Heart right ventricle (tissue), 16 donors: ENCODE measurements at regions not wholly inside any gene's neighbourhood (a gene's known extent, or its start where the extent isn't known, plus 50 kb on each side); places are given as distances from the start of the nearest gene placed in this dataset.
"Not testable (repeated sequence)": the region's sequence is repeated elsewhere in the genome, so short reads cannot be mapped to it uniquely, and the experiment has no call there.

Experiments used
- ATAC-seq, 8 donors: fragments of 200-7000 bp; cut with Tn5 transposase; one replicate each; pipeline ENCODE4 v1.9.1; 2020; ENCODE audit warnings: mild to moderate bottlenecking in 8 of 8, moderate library complexity in 8 of 8, moderate number of reproducible peaks in 1 of 8
- DNase-seq, 2 donors: peaks; one replicate each; pipeline ENCODE4 v3.0.0-alpha.2; 2020
- H3K27ac ChIP-seq, 10 donors: fragments of 200-600 bp; sonication (generic) in 2 of 10; one replicate each; pipeline versions ENCODE4 v1.5.0 to v1.8.0; 2020 to 2022; ENCODE audit warnings: mild to moderate bottlenecking in 3 of 10
- H3K27me3 ChIP-seq, 7 donors: fragments of 200-600 bp; one replicate each; pipeline ENCODE4 v1.8.0; 2021 to 2022; ENCODE audit warnings: mild to moderate bottlenecking in 2 of 7
- H3K36me3 ChIP-seq, 9 donors: fragments of 200-600 bp; sonication (generic) in 1 of 9; one replicate each; pipeline versions ENCODE4 v1.5.0 to v1.8.0; 2020 to 2022; ENCODE audit warnings: mild to moderate bottlenecking in 2 of 9
- H3K4me1 ChIP-seq, 9 donors: fragments of 200-600 bp; sonication (generic) in 1 of 9; one replicate each; pipeline versions ENCODE4 v1.5.0 to v1.8.0; 2020 to 2022; ENCODE audit warnings: mild to moderate bottlenecking in 4 of 9
- H3K4me3 ChIP-seq, 10 donors: fragments of 200-600 bp; sonication (generic) in 2 of 10; one replicate each; pipeline versions ENCODE4 v1.5.0 to v1.8.0; 2020 to 2022; ENCODE audit warnings: mild to moderate bottlenecking in 7 of 10, moderate library complexity in 2 of 10
- H3K9me3 ChIP-seq, 11 donors: fragments of 200-600 bp in 10 of 11; sonication (generic) in 2 of 11; one replicate each; pipeline versions ENCODE4 v1.5.0 to v1.8.0; 2013 to 2022; ENCODE audit warnings: mild to moderate bottlenecking in 2 of 11, control low read depth in 1 of 11, moderate library complexity in 1 of 11
- CTCF ChIP-seq, 9 donors: fragments of 200-600 bp; sonication (generic) in 2 of 9; IDR thresholded peaks; one replicate each; pipeline versions ENCODE4 v1.5.0 to v1.8.0; 2021 to 2022; ENCODE audit warnings: antibody characterized with exemption in 9 of 9, mild to moderate bottlenecking in 5 of 9, moderate library complexity in 1 of 9
- WGBS, 2 donors: extraction: QIAGEN DNeasy Blood & Tissue Kit; methylation state at CpG; one replicate each; pipeline ENCODE4 v1.1.7; 2013; ENCODE audit warnings: inconsistent platforms in 1 of 2; 5-methylcytosine and 5-hydroxymethylcytosine counted together
- intact Hi-C, 10 donors: fragments of 100-400 bp; cut with DNase I; formaldehyde crosslinking; loops; one replicate each; pipeline versions ENCODE4 v1.11.1 to v1.14.2; 2022
- donor health status: Arrhythmogenic right ventricular cardiomyopathy.
- donor health status: ischemic (EF 13 %, LVEDD 7.1; RV severe dilation, severe dysfunction).
- donor health status: healthy with polysubstance abuse.
- donor health status: DM: no; HTN: yes; CAD: no.
- donor health status: DM: no; HTN: no; CAD: no.
- donor health status: ischemic (EF 25% LVEDD 6.9; RV normal size, moderate dysfunction).
- donor health status: ischemic (EF 25% LVEDD 5.7; RV mildly dilated, moderate dysfunction).
- donor health status: healthy.
- donor health status: DM: yes; HTN: yes; CAD: no.
- donor health status: Ischemic cardiomyopathy.
- donor health status: ischemic (EF 35%, LVEDD 5.7; RV mildly dilated, moderate dysfunction).
- donor health status: nonischemic (EF 11% LVEDD 7.7; RV severe dilation, severe dysfunction).
- donor health status: DM: yes; HTN: yes; CAD: no.
- donor health status: PGD.
- donor health status: ischemic (EF 29% LVEDD 5.4; RV normal size, mild dysfunction).
- donor health status: nonischemic (EF 23%, LVEDD 6.1; RV moderate dilation, normal function).

- Histone ChIP-seq H3K9me3 (peaks cover 0 to 28% (median 4%) of the 10 kb centered on the region in 11 donors), H3K36me3 (no peaks in the 10 kb centered on the region), H3K4me1 (no peaks in the 10 kb centered on the region), H3K27ac (no peak overlapping the region), H3K27me3 (no peaks in the 10 kb centered on the region), H3K4me3 (no peak overlapping the region)
- DNase-seq: no peak
- intact Hi-C loops: no loop called here
- 62 to 68% methylated on average over 3 of the region's 3 CpGs for WGBS, 2 donors
- no peak for TF ChIP-seq CTCF (IDR thresholded peaks at IDR 0.05)
- ATAC-seq: no peak
Observed at GRCh38 chr12:14099994-14100393, 118.6 kb upstream of the GRIN2B start.

- DNase-seq, ATAC-seq, H3K4me1 ChIP-seq, intact Hi-C loops, H3K4me3 ChIP-seq, H3K36me3 ChIP-seq, H3K27me3 ChIP-seq, H3K27ac ChIP-seq: not testable (repeated sequence)
- WGBS, 2 donors: 85 to 91% methylated on average over 1 of the region's 1 CpG
- H3K9me3 ChIP-seq: peaks cover 0 to 27% (median 4%) of the 10 kb centered on the region in 11 donors
Observed at GRCh38 chr12:14101556-14101955, 120.2 kb upstream of the GRIN2B start.

- intact Hi-C loops: no loop called here
- no peak for ATAC-seq
- Histone ChIP-seq H3K27ac (no peak overlapping the region), H3K27me3 (peaks cover 0 to 13% (median 5%) of the 10 kb centered on the region in 7 donors), H3K9me3 (peaks cover 0 to 3% (median 0%) of the 10 kb centered on the region in 11 donors), H3K4me3 (no peak overlapping the region), H3K4me1 (no peaks in the 10 kb centered on the region), H3K36me3 (no peaks in the 10 kb centered on the region)
- WGBS, 2 donors: 31 to 34% methylated on average over 9 of the region's 9 CpGs
- DNase-seq: no peak
- no peak for TF ChIP-seq CTCF (IDR thresholded peaks at IDR 0.05)
Observed at GRCh38 chr12:14111230-14111865, 129.9 kb upstream of the GRIN2B start.

- DNase-seq (no peak), ATAC-seq (no peak)
- H3K4me3 ChIP-seq: no peak overlapping the region
- intact Hi-C loops: no loop called here
- no peak for TF ChIP-seq CTCF (IDR thresholded peaks at IDR 0.05)
- peaks cover 0 to 13% (median 5%) of the 10 kb centered on the region in 7 donors for H3K27me3 ChIP-seq
- no peak overlapping the region for H3K27ac ChIP-seq
- peaks cover 0 to 16% (median 0%) of the 10 kb centered on the region in 11 donors for H3K9me3 ChIP-seq
- H3K4me1 ChIP-seq: no peaks in the 10 kb centered on the region
- no peaks in the 10 kb centered on the region for H3K36me3 ChIP-seq
- WGBS, 2 donors: 62 to 65% methylated on average over 1 of the region's 1 CpG
Observed at GRCh38 chr12:14113031-14113430, 131.6 kb upstream of the GRIN2B start.

- H3K9me3 ChIP-seq: peaks cover 0 to 22% (median 5%) of the 10 kb centered on the region in 11 donors
- H3K4me3 ChIP-seq: no peak overlapping the region
- H3K36me3 ChIP-seq: no peaks in the 10 kb centered on the region
- no peak for TF ChIP-seq CTCF (IDR thresholded peaks at IDR 0.05)
- intact Hi-C loops: no loop called here
- no peak overlapping the region for H3K27ac ChIP-seq
- no peaks in the 10 kb centered on the region for H3K27me3 ChIP-seq
- DNase-seq (no peak), ATAC-seq (no peak)
- WGBS, 2 donors: 92 to 97% methylated on average over 2 of the region's 2 CpGs
- H3K4me1 ChIP-seq: no peaks in the 10 kb centered on the region
Observed at GRCh38 chr12:14126692-14127091, 145.3 kb upstream of the GRIN2B start.
